Ovary (tissue), 7 donors: ENCODE measurements at regions not wholly inside any gene's neighbourhood (a gene's known extent, or its start where the extent isn't known, plus 50 kb on each side); places are given as distances from the start of the nearest gene placed in this dataset.
"Not testable (repeated sequence)": the region's sequence is repeated elsewhere in the genome, so short reads cannot be mapped to it uniquely, and the experiment has no call there.

Source experiments
- DNase-seq, 5 donors: peaks; one replicate each; pipeline ENCODE4 v3.0.0-alpha.2; 2019 to 2020
- H3K27ac ChIP-seq, 2 donors: fragments of 200-600 bp; one replicate each; pipeline versions ENCODE4 v1.5.1 to v1.8.0; 2019 to 2022
- H3K27me3 ChIP-seq: fragments of 200-600 bp; one replicate; pipeline ENCODE4 v1.8.0; 2022
- H3K36me3 ChIP-seq: fragments of 200-600 bp; sonication (generic); one replicate; pipeline ENCODE4 v1.5.1; 2019
- H3K4me1 ChIP-seq: one replicate; pipeline ENCODE4 v1.8.1; 2013; ENCODE audit warnings: mild to moderate bottlenecking, moderate library complexity; ENCODE audit not compliant: insufficient read depth
- H3K4me3 ChIP-seq: fragments of 200-600 bp; sonication (generic); one replicate; pipeline ENCODE4 v1.5.1; 2017
- H3K9me3 ChIP-seq, 2 donors: fragments of 200-600 bp in 1 of 2; sonication (generic) in 1 of 2; one replicate each; pipeline versions ENCODE4 v1.5.1 to v1.8.1; 2013 to 2019; ENCODE audit warnings: mild to moderate bottlenecking in 1 of 2, moderate library complexity in 1 of 2
- EP300 ChIP-seq: sonication (generic); formaldehyde crosslinking; IDR thresholded peaks from one replicate; pipeline ENCODE4 v1.6.1; 2017; ENCODE audit warnings: antibody characterized with exemption
- POLR2A ChIP-seq: fragments of 450-650 bp; IDR thresholded peaks from one replicate; pipeline ENCODE4 v1.6.1; 2017; ENCODE audit warnings: antibody characterized with exemption, mild to moderate bottlenecking, moderate library complexity
- WGBS, 3 donors: extraction: QIAGEN DNeasy Blood & Tissue Kit in 1 of 3; methylation state at CpG; one replicate each; pipeline versions ENCODE4 v1.1.5 to v1.1.7; 2013 to 2017; 5-methylcytosine and 5-hydroxymethylcytosine counted together
- intact Hi-C, 4 donors: fragments of 100-400 bp; cut with DNase I; formaldehyde crosslinking; loops; one replicate each; pipeline versions ENCODE4 v1.11.0 to v1.15.1; 2022 to 2023
- TF ChIP-seq, protein P1 (sequence below), 3 donors: fragments of 450-650 bp in 2 of 3; fragments of 200-600 bp in 1 of 3; IDR thresholded peaks; one replicate each; pipeline versions ENCODE4 v1.5.1 to v1.8.0; 2016 to 2022; ENCODE audit warnings: antibody characterized with exemption in 3 of 3, mild to moderate bottlenecking in 1 of 3
- donor health status: DM: no; HTN: no; CAD: no; lungs with moderate emphysema.
- donor health status: DM: no; HTN: no; CAD: no.
- donor health status: Bipolar disorder and iron deficiency.
- donor health status: DM: no; HTN: no; CAD: no.
- donor health status: DM: yes; HTN: yes; CAD: no.

GRCh38 chr11:71127806-71128205 is 124.6 kb downstream of the SHANK2 start:
- Histone ChIP-seq H3K4me1 (no peaks in the 10 kb centered on the region), H3K27me3 (no peaks in the 10 kb centered on the region), H3K9me3 (no peaks in the 10 kb centered on the region), H3K36me3 (no peaks in the 10 kb centered on the region), H3K4me3 (no peak overlapping the region), H3K27ac (no peak overlapping the region)
- intact Hi-C loops = no loop called here
- WGBS, 3 donors = 85 to 89% (median 87%) methylated on average over 11 of the region's 11 CpGs
- TF ChIP-seq EP300 (no peak), POLR2A (no peak)
- TF ChIP-seq, protein P1, sequence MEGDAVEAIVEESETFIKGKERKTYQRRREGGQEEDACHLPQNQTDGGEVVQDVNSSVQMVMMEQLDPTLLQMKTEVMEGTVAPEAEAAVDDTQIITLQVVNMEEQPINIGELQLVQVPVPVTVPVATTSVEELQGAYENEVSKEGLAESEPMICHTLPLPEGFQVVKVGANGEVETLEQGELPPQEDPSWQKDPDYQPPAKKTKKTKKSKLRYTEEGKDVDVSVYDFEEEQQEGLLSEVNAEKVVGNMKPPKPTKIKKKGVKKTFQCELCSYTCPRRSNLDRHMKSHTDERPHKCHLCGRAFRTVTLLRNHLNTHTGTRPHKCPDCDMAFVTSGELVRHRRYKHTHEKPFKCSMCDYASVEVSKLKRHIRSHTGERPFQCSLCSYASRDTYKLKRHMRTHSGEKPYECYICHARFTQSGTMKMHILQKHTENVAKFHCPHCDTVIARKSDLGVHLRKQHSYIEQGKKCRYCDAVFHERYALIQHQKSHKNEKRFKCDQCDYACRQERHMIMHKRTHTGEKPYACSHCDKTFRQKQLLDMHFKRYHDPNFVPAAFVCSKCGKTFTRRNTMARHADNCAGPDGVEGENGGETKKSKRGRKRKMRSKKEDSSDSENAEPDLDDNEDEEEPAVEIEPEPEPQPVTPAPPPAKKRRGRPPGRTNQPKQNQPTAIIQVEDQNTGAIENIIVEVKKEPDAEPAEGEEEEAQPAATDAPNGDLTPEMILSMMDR (IDR thresholded peaks at IDR 0.05) = no peak
- no peak for DNase-seq

DNA sequence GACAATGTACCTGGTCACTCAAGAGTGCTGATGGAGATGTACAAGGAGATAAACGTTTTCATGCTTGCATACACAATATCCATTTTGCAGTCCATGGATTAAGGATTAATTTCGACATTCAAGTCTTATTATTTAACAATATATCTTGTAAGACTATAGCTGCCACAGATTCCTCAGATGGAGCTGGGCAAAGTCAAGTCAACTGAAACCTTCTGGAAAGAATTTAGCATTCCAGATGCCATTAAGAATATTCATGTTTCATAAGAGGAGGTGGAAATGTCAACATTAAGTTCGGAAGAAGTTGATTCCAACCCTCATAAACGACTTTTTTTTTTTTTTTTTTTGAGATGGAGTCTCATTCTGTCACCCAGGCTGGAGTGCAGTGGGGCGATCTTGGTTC is 126.0 kb downstream of the SHANK2 start:
- H3K27me3 ChIP-seq, H3K27ac ChIP-seq, H3K36me3 ChIP-seq, DNase-seq, H3K9me3 ChIP-seq, H3K4me1 ChIP-seq, intact Hi-C loops, H3K4me3 ChIP-seq: not testable (repeated sequence)
- WGBS, 3 donors = 72 to 80% (median 75%) methylated on average over 5 of the region's 5 CpGs

- 65 to 72% (median 65%) methylated on average over 3 of the region's 3 CpGs for WGBS, 3 donors
- no peaks in the 10 kb centered on the region for H3K36me3 ChIP-seq
- no peaks in the 10 kb centered on the region for H3K4me1 ChIP-seq
- intact Hi-C loops = no loop called here
- TF ChIP-seq, protein P1 (IDR thresholded peaks at IDR 0.05) = no peak
- TF ChIP-seq EP300 (no peak), POLR2A (no peak)
- no peaks in the 10 kb centered on the region for H3K27me3 ChIP-seq
- no peaks in the 10 kb centered on the region for H3K9me3 ChIP-seq
- no peak for DNase-seq
- no peak overlapping the region for H3K4me3 ChIP-seq
- H3K27ac ChIP-seq = no peak overlapping the region
Measured at GRCh38 chr11:71125150-71125549, 127.2 kb downstream of the SHANK2 start.

DNA sequence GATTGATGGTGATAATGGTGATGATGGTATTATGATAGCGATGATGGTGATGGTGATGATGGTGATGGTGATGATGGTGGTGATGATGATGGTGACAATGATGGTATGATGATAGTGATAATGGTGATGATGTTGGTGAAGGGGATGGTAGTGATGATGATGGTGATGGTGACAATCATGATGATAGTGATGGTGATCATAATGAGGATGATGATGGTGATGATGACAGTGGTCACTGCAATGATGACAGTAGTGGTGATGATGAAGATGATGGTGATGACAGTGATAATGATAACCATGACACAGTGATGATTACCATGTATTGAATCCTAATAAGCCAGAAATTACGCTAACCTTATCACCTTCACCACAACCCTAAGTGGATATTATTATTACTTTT is 128.2 kb downstream of the SHANK2 start:
- no peaks in the 10 kb centered on the region for H3K36me3 ChIP-seq
- no peaks in the 10 kb centered on the region for H3K9me3 ChIP-seq
- H3K27me3 ChIP-seq = no peaks in the 10 kb centered on the region
- H3K4me1 ChIP-seq = no peaks in the 10 kb centered on the region
- intact Hi-C loops = no loop called here
- H3K4me3 ChIP-seq = no peak overlapping the region
- 74 to 94% (median 87%) methylated on average over 2 of the region's 2 CpGs for WGBS, 3 donors
- no peak overlapping the region for H3K27ac ChIP-seq
- TF ChIP-seq POLR2A (no peak), EP300 (no peak)
- TF ChIP-seq, protein P1 (IDR thresholded peaks at IDR 0.05) = no peak
- no peak for DNase-seq

GRCh38 chr11:71120471-71120896 is 131.9 kb downstream of the SHANK2 start:
- Histone ChIP-seq H3K4me3 (no peak overlapping the region), H3K27ac (no peak overlapping the region), H3K36me3 (no peaks in the 10 kb centered on the region), H3K4me1 (no peaks in the 10 kb centered on the region), H3K27me3 (no peaks in the 10 kb centered on the region), H3K9me3 (no peaks in the 10 kb centered on the region)
- no peak for DNase-seq
- WGBS, 3 donors = 12 to 21% (median 14%) methylated on average over 7 of the region's 7 CpGs
- intact Hi-C loops = no loop called here
- TF ChIP-seq EP300 (no peak), POLR2A (no peak)
- TF ChIP-seq, protein P1 (IDR thresholded peaks at IDR 0.05) = no peak
